Fibroblast of mammary gland (primary cell): ENCODE measurements at regions not wholly inside any gene's neighbourhood (a gene's known extent, or its start where the extent isn't known, plus 50 kb on each side); places are given as distances from the start of the nearest gene placed in this dataset.

ENCODE experiments used
- DNase-seq: peaks from one replicate; pipeline ENCODE4 v3.0.0-alpha.2; 2010; ENCODE audit warnings: low read depth
- H3K4me3 ChIP-seq: 2 replicates; pipeline ENCODE4 v1.5.1; 2011; ENCODE audit warnings: low read depth, mild to moderate bottlenecking, low read length, moderate library complexity; ENCODE audit not compliant: control insufficient read depth
- CTCF ChIP-seq: conservative IDR thresholded peaks from 2 replicates; pipeline ENCODE4 v1.5.1; 2011; ENCODE audit warnings: low read depth, low read length, inconsistent platforms; ENCODE audit not compliant: control insufficient read depth, insufficient read depth

DNA sequence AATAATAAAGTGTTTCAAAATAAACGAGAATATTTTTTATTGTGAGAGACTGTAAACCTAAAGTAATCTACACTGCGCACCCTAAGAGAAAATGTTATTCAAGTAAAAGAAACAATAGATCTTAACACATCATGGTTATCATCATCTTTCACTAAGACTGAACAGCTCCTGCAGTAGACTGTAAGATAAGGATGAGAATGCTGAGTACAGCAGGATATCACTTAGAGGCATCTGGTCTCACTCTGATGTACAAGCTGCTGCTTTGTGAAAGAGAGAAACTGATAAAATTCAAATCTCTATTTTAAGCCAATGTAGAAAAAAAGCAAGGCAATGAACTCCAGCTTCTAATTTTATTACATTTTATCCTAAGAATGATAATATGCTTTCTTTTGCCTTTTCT is 261.7 kb upstream of the HTR2A start:
- TF ChIP-seq CTCF, result no peak
- DNase-seq, result no peak

DNA sequence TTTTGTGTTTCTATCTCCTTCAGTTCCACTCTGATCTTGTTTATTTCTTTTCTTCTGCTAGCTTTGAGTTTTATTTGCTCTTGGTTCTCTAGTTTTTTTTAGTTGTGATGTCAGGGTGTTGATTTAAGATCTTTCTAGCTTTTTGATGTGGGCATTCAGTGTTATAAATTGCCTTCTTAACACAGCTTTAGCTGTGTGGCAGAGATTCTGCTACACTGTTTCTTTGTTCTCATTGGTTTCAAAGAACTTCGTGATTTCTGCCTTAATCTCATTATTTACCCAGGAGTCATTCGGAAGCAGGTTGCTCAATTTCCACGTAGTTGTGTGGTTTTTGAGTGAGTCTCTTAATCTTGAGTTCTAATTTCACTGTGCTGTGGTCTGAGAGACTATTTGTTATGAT is 251.7 kb upstream of the HTR2A start:
- TF ChIP-seq CTCF, result no peak
- DNase-seq, result no peak
- H3K4me3 ChIP-seq, result no peak overlapping the region

More for the DNA sequence above, 261.7 kb upstream of the HTR2A start:
- H3K4me3 ChIP-seq, result no peak overlapping the region

DNA sequence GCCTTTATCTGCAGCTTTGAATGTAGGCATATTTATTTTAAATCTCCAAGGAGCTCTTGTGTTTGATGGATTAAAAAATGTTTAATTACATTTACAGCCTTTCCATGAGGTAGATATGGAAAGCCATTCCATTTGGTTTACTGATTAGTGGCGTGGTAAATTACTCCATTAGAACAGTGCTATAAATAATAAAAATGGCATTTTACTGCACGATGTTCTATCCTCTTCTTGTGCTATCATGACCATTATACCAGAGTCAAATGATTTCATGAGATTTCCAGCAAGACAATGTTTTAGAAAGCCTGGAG is 250.9 kb upstream of the HTR2A start:
- DNase-seq, result no peak
- no peak for TF ChIP-seq CTCF
- no peak overlapping the region for H3K4me3 ChIP-seq

DNA sequence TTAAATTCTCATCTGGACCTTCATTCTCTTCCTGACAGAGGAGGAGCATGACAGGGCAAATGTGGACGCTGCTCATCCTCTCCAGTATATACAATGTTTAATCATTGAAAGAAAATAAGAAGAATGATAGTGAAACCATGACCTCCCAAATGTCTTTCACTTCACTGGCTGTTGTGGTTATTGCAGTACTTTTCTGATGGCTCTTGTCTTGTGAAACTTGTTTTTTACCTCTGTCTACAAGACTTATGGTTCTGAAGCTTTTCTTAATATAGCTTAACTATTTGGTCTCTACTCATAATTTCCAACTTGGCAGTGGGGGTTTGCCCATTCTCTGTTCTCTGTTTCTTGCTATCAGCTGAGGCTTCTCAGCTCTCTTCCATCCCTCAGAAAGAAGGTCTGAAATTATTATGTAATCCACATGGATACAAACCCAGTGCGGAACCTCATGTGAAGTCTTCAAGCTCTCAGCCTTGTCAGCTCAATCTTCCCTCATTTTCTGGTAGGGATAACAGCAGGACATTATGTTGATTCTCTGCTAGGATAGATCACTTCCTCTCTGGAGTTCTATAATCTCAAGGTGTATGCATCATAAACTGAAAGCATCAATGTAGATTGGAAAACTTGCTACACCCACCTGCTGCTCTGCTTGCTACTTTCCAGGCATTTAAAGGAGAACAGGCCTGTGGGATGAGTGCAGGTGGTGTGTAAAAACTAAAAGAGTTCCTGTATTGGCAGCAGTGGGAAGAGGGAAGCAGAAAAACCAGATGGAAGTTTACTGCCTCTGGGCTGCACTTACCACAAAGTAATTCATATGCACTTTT is 250.3 kb upstream of the HTR2A start:
- TF ChIP-seq CTCF, result no peak
- H3K4me3 ChIP-seq, result no peak overlapping the region
- DNase-seq, result no peak

DNA sequence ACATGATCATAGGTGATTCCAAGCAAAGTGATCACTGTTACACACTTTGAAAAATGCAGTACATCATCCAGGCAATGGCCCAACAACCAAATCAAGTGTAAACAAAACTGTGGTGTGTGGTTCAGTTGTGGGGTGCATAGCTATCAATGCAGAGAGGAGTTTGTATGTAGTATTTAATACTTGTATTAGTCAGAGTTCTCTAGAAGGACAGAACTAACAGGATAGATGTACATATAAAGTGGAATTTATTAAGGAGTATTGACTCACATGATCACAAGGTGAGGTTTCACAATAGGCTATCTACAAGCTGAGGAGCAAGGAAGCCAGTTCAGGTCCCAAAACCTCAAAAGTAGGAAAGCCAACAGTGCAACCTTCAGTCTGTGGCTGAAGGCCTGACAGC is 249.3 kb upstream of the HTR2A start:
- no peak overlapping the region for H3K4me3 ChIP-seq
- DNase-seq, result peak; percentile 69
- no peak for TF ChIP-seq CTCF

- H3K4me3 ChIP-seq, result no peak overlapping the region
- no peak for TF ChIP-seq CTCF
- DNase-seq, result peak; percentile 21
Measured at GRCh38 chr13:47144782-47145181, 247.9 kb upstream of the HTR2A start.

- no peak for TF ChIP-seq CTCF
- DNase-seq, result no peak
- no peak overlapping the region for H3K4me3 ChIP-seq
Measured at GRCh38 chr13:47142105-47142504, 245.3 kb upstream of the HTR2A start.
